H1 (cell line): ENCODE measurements at regions not wholly inside any gene's neighbourhood (a gene's known extent, or its start where the extent isn't known, plus 50 kb on each side); places are given as distances from the start of the nearest gene placed in this dataset.

ENCODE experiments used
- CTCF ChIA-PET: fragments of 300-600 bp; sonication (Branson Sonifier 250); formaldehyde crosslinking; loops from one replicate; lab custom pipeline; 2021; ENCODE audit not compliant: partially characterized antibody; lab: Charles Lee
- POLR2A ChIA-PET: fragments of 300-600 bp; sonication (Branson Sonifier 250); formaldehyde crosslinking; loops from one replicate; lab custom pipeline; 2021; ENCODE audit warnings: inconsistent platforms; ENCODE audit not compliant: partially characterized antibody; lab: Charles Lee
- DNase-seq, 2 experiments: peaks; one replicate each; pipeline versions ENCODE4 v3.0.0 to v3.0.0-alpha.2; 2010 to 2022; ENCODE audit warnings: low spot score in 2 of 2, low read depth in 1 of 2, mixed read lengths in 1 of 2
- FAIRE-seq: peaks from 2 replicates; lab custom pipeline; 2011; peaks lifted over from hg19 to GRCh38; lab: Jason Lieb, UNC
- H2AFZ ChIP-seq: 2 replicates; pipeline ENCODE4 v1.8.1; 2012; ENCODE audit warnings: low read length, inconsistent platforms
- H2AK5ac ChIP-seq: 2 replicates; pipeline ENCODE4 v1.6.1; 2013; ENCODE audit warnings: low read depth, low read length
- H2BK120ac ChIP-seq: replicated peaks from 2 replicates; pipeline ENCODE3; 2013; ENCODE audit warnings: low read depth, low read length, inconsistent platforms
- H2BK12ac ChIP-seq: 2 replicates; pipeline ENCODE4 v1.6.1; 2013; ENCODE audit warnings: low read depth, low read length
- H2BK15ac ChIP-seq: 2 replicates; pipeline ENCODE4 v1.6.1; 2013; ENCODE audit warnings: low read length
- H2BK20ac ChIP-seq: 2 replicates; pipeline ENCODE4 v1.6.1; 2013; ENCODE audit warnings: low read length
- H2BK5ac ChIP-seq: 2 replicates; pipeline ENCODE4 v1.6.1; 2013; ENCODE audit warnings: low read depth, low read length
- H3K14ac ChIP-seq: 2 replicates; pipeline ENCODE4 v1.6.1; 2013; ENCODE audit warnings: inconsistent platforms; ENCODE audit not compliant: insufficient read length
- H3K18ac ChIP-seq: 2 replicates; pipeline ENCODE4 v1.6.1; 2013; ENCODE audit warnings: low read length; ENCODE audit errors: extremely low read depth
- H3K23ac ChIP-seq: 2 replicates; pipeline ENCODE4 v1.6.1; 2013; ENCODE audit warnings: inconsistent platforms; ENCODE audit not compliant: insufficient read length
- H3K23me2 ChIP-seq: 2 replicates; pipeline ENCODE4 v1.6.1; 2013; ENCODE audit warnings: low read depth, low read length
- H3K27ac ChIP-seq: 2 replicates; pipeline ENCODE4 v1.6.1; 2011; ENCODE audit warnings: low read depth, low read length, inconsistent platforms
- H3K27me3 ChIP-seq, 4 experiments: replicated peaks in 1 of 4; 1 replicate in 1 of 4; 2 replicates in 3 of 4; pipeline versions ENCODE4 v1.6.1 to v1.8.1; 2011 to 2013; ENCODE audit warnings: low read length in 3 of 4, mild to moderate bottlenecking in 3 of 4, inconsistent platforms in 2 of 4, mixed read lengths in 2 of 4, moderate library complexity in 1 of 4; ENCODE audit not compliant: control insufficient read depth in 3 of 4, insufficient read depth in 3 of 4; ENCODE audit errors: extremely low read depth in 1 of 4
- H3K36me3 ChIP-seq, 4 experiments: 2 replicates each; pipeline versions ENCODE4 v1.6.1 to v1.8.1; 2011 to 2013; ENCODE audit warnings: mild to moderate bottlenecking in 4 of 4, low read length in 3 of 4, moderate library complexity in 2 of 4, control low read depth in 1 of 4, inconsistent platforms in 1 of 4; ENCODE audit not compliant: insufficient read depth in 4 of 4, control insufficient read depth in 2 of 4
- H3K4ac ChIP-seq: replicated peaks from 2 replicates; pipeline ENCODE3; 2013; ENCODE audit warnings: low read length, low read depth, mixed read lengths, inconsistent platforms; ENCODE audit not compliant: insufficient read length
- H3K4me1 ChIP-seq, 4 experiments: replicated peaks in 1 of 4; 1 replicate in 1 of 4; 2 replicates in 3 of 4; pipeline versions ENCODE4 v1.6.1 to v1.8.1; 2011 to 2013; ENCODE audit warnings: low read length in 3 of 4, inconsistent platforms in 2 of 4, mixed read lengths in 1 of 4; ENCODE audit not compliant: insufficient read depth in 4 of 4, control insufficient read depth in 3 of 4
- H3K4me2 ChIP-seq, 2 experiments: 2 replicates each; pipeline versions ENCODE4 v1.6.1 to v1.8.1; 2011 to 2013; ENCODE audit warnings: low read depth in 2 of 2, low read length in 2 of 2, control low read depth in 1 of 2, inconsistent platforms in 1 of 2, mild to moderate bottlenecking in 1 of 2; ENCODE audit not compliant: insufficient read depth in 1 of 2
- H3K4me3 ChIP-seq, 4 experiments: fragments of 200-600, 300-600 bp in 1 of 4; sonication (generic), shearing (Covaris generic), sonication (Bioruptor Twin) in 1 of 4; 2 replicates each; pipeline versions ENCODE4 v1.5.1 to v1.8.1; 2011 to 2016; ENCODE audit warnings: low read length in 4 of 4, low read depth in 3 of 4, control low read depth in 2 of 4, inconsistent platforms in 2 of 4, mild to moderate bottlenecking in 2 of 4, mixed read lengths in 1 of 4, moderate library complexity in 1 of 4; ENCODE audit not compliant: insufficient read depth in 2 of 4; ENCODE audit errors: extremely low read depth in 1 of 4
- H3K56ac ChIP-seq: replicated peaks from 2 replicates; pipeline ENCODE3; 2013; ENCODE audit warnings: low read depth, mild to moderate bottlenecking, mixed read lengths, low read length, inconsistent platforms; ENCODE audit not compliant: insufficient read length
- H3K79me1 ChIP-seq: 2 replicates; pipeline ENCODE4 v1.6.1; 2013; ENCODE audit warnings: low read depth, low read length, control low read depth
- H3K79me2 ChIP-seq, 2 experiments: 2 replicates each; pipeline versions ENCODE4 v1.6.1 to v1.8.1; 2012 to 2013; ENCODE audit warnings: low read length in 2 of 2, mild to moderate bottlenecking in 2 of 2, inconsistent platforms in 1 of 2; ENCODE audit not compliant: insufficient read depth in 2 of 2, control insufficient read depth in 1 of 2
- H3K9ac ChIP-seq, 4 experiments: replicated peaks in 1 of 4; 1 replicate in 1 of 4; 2 replicates in 3 of 4; pipeline versions ENCODE4 v1.6.1 to v1.8.1; 2011 to 2013; ENCODE audit warnings: low read depth in 3 of 4, low read length in 3 of 4, control low read depth in 2 of 4, mild to moderate bottlenecking in 2 of 4, moderate library complexity in 2 of 4, inconsistent platforms in 1 of 4; ENCODE audit errors: extremely low read depth in 1 of 4
- H3K9me3 ChIP-seq, 2 experiments: 2 replicates each; pipeline versions ENCODE4 v1.6.1 to v1.8.1; 2012 to 2013; ENCODE audit warnings: mild to moderate bottlenecking in 2 of 2, moderate library complexity in 2 of 2, control low read depth in 1 of 2, inconsistent platforms in 1 of 2, low read depth in 1 of 2, low read length in 1 of 2, mixed read lengths in 1 of 2; ENCODE audit not compliant: insufficient read depth in 2 of 2
- H4K20me1 ChIP-seq, 2 experiments: replicated peaks in 1 of 2; 2 replicates each; pipeline versions ENCODE3 to v1.8.1; 2011 to 2013; ENCODE audit warnings: inconsistent platforms in 2 of 2, low read length in 2 of 2, mild to moderate bottlenecking in 1 of 2; ENCODE audit not compliant: insufficient read depth in 2 of 2, control insufficient read depth in 1 of 2
- H4K5ac ChIP-seq: 2 replicates; pipeline ENCODE4 v1.6.1; 2013; ENCODE audit warnings: low read length, low read depth, mixed read lengths, inconsistent platforms; ENCODE audit not compliant: insufficient read length
- H4K8ac ChIP-seq: 2 replicates; pipeline ENCODE4 v1.8.0; 2013; ENCODE audit warnings: mild to moderate bottlenecking, moderate library complexity, low read length, inconsistent platforms; ENCODE audit not compliant: insufficient read depth; ENCODE audit errors: extremely low read depth
- H4K91ac ChIP-seq: replicated peaks from 2 replicates; pipeline ENCODE3; 2013; ENCODE audit warnings: low read length, mixed read lengths, inconsistent platforms; ENCODE audit not compliant: insufficient read length
- ATF2 ChIP-seq: IDR thresholded peaks from 2 replicates; pipeline ENCODE4 v1.6.1; 2012; ENCODE audit warnings: low read length, inconsistent platforms
- EZH2 ChIP-seq: fragments of 200-600 bp; sonication (generic); IDR thresholded peaks from 2 replicates; pipeline ENCODE4 v1.7.1; 2012; ENCODE audit warnings: low read depth, mild to moderate bottlenecking, moderate library complexity, low read length, inconsistent platforms; ENCODE audit not compliant: severe bottlenecking
- MAX ChIP-seq: IDR thresholded peaks from 2 replicates; pipeline ENCODE4 v1.6.1; 2012; ENCODE audit warnings: inconsistent platforms
- NANOG ChIP-seq: IDR thresholded peaks from 2 replicates; pipeline ENCODE4 v1.6.1; 2011; ENCODE audit warnings: low read length, low read depth, mild to moderate bottlenecking, inconsistent platforms; ENCODE audit not compliant: insufficient read depth, poor library complexity, severe bottlenecking
- POLR2AphosphoS5 ChIP-seq: IDR thresholded peaks from 2 replicates; pipeline ENCODE4 v1.6.1; 2011; ENCODE audit warnings: low read depth, low read length
- RAD21 ChIP-seq, 2 experiments: IDR thresholded peaks in 1 of 2; conservative IDR thresholded peaks in 1 of 2; 2 replicates each; pipeline ENCODE4 v1.6.1; 2011; ENCODE audit warnings: low read depth in 2 of 2, low read length in 2 of 2, improper control_type of control experiment in 1 of 2, inconsistent platforms in 1 of 2, mild to moderate bottlenecking in 1 of 2, moderate library complexity in 1 of 2
- TAF7 ChIP-seq: optimal IDR thresholded peaks from 2 replicates; pipeline ENCODE3; 2011; ENCODE audit warnings: low read depth, mild to moderate bottlenecking, inconsistent platforms, low read length, moderate library complexity, borderline replicate concordance
- TCF12 ChIP-seq: IDR thresholded peaks from 2 replicates; pipeline ENCODE4 v1.6.1; 2011; ENCODE audit warnings: low read depth, mild to moderate bottlenecking, low read length
- TEAD4 ChIP-seq: IDR thresholded peaks from 2 replicates; pipeline ENCODE4 v1.6.1; 2012; ENCODE audit warnings: low read depth, low read length, inconsistent platforms, mixed read lengths
- WGBS, 2 experiments: shearing (Covaris generic) in 1 of 2; methylation state at CpG; one replicate each; pipeline versions ENCODE4 v1.1.6 to v1.1.7; 2013 to 2015; ENCODE audit warnings: low lambda C conversion rate in 2 of 2, mixed read lengths in 2 of 2, inconsistent platforms in 1 of 2, low coverage in 1 of 2, missing lambda C conversion rate in 1 of 2; ENCODE audit not compliant: insufficient replicate concordance in 2 of 2, insufficient coverage in 1 of 2, insufficient read length in 1 of 2; ENCODE audit errors: extremely low coverage in 1 of 2, missing lambda C conversion rate in 1 of 2; 5-methylcytosine and 5-hydroxymethylcytosine counted together

GRCh38 chr17:63116228-63116627 is 150.2 kb downstream of the TANC2 start:
- no peak overlapping the region for H2BK20ac ChIP-seq
- H4K20me1 ChIP-seq = no peaks in the 10 kb centered on the region
- H2BK15ac ChIP-seq = no peak overlapping the region
- WGBS, 2 experiments = 71% methylated on average over 4 of the region's 4 CpGs; no CpG with 5 or more reads in 1 of the 2 experiments
- no peak overlapping the region for H3K9ac ChIP-seq
- no peaks in the 10 kb centered on the region for H3K79me2 ChIP-seq
- no peaks in the 10 kb centered on the region for H3K36me3 ChIP-seq
- no peak overlapping the region for H3K4me3 ChIP-seq
- ChIA-PET POLR2A (no interaction called here), CTCF (interaction anchor here (0.6 to 3.1 kb wide), 21 partner anchors 8 to 311 kb away, joined by 3 to 18 read pairs (median 3); no protein-coding TSS in a partner anchor)
- H3K27ac ChIP-seq = no peak overlapping the region
- H3K27me3 ChIP-seq = no peaks in the 10 kb centered on the region
- no peak overlapping the region for H3K4me2 ChIP-seq
- H4K5ac ChIP-seq = no peak overlapping the region
- H3K9me3 ChIP-seq = no peaks in the 10 kb centered on the region
- H2BK12ac ChIP-seq = no peak overlapping the region
- H3K14ac ChIP-seq = no peak overlapping the region
- FAIRE-seq (peak; percentile 48), DNase-seq (no peak)
- no peak overlapping the region for H2BK5ac ChIP-seq
- no peaks in the 10 kb centered on the region; the same call in 1 of the 2 replicates for H3K23me2 ChIP-seq
- H4K8ac ChIP-seq = no peak overlapping the region
- no peak overlapping the region for H3K23ac ChIP-seq
- H2BK120ac ChIP-seq = no peak overlapping the region
- H3K4ac ChIP-seq = no peak overlapping the region
- no peak overlapping the region for H3K18ac ChIP-seq
- no peaks in the 10 kb centered on the region for H3K79me1 ChIP-seq
- H2AFZ ChIP-seq = no peak overlapping the region
- H3K56ac ChIP-seq = no peak overlapping the region
- H2AK5ac ChIP-seq = no peak overlapping the region
- H4K91ac ChIP-seq = no peak overlapping the region
- no peaks in the 10 kb centered on the region for H3K4me1 ChIP-seq
- TF ChIP-seq TEAD4 (0 out of 2 replicates have a peak, but pooled peaks have one; percentile 11), ATF2 (no peak), RAD21 (IDR thresholded peaks at IDR 0.05 in 1 of 2, conservative IDR thresholded peaks at IDR 0.05 in 1 of 2; ENCODE audit: low read depth in 2 of 2, low read length in 2 of 2) (peak; percentile 45 to 57), TAF7 (no peak), NANOG (no peak), EZH2 (no peak), MAX (no peak), TCF12 (no peak), POLR2AphosphoS5 (no peak)
